Gastroesophageal sphincter (tissue), 4 donors: ENCODE measurements at regions not wholly inside any gene's neighbourhood (a gene's known extent, or its start where the extent isn't known, plus 50 kb on each side); places are given as distances from the start of the nearest gene placed in this dataset.

ENCODE experiments used
- ATAC-seq: fragments of 150-250 bp; one replicate; pipeline ENCODE4 v1.9.1; 2016; ENCODE audit warnings: mild to moderate bottlenecking, moderate library complexity
- H3K27ac ChIP-seq, 4 donors: fragments of 200-600 bp; sonication (generic) in 3 of 4; 1 replicate in 3 of 4; 2 replicates in 1 of 4; pipeline ENCODE4 v1.5.1; 2016 to 2019
- H3K27me3 ChIP-seq: fragments of 200-600 bp; sonication (generic); one replicate; pipeline ENCODE4 v1.5.1; 2019
- H3K36me3 ChIP-seq, 2 donors: fragments of 200-600 bp; sonication (generic); one replicate each; pipeline ENCODE4 v1.5.1; 2019; ENCODE audit warnings: control low read depth in 1 of 2
- H3K4me1 ChIP-seq, 3 donors: fragments of 200-600 bp; sonication (generic); 1 replicate in 2 of 3; 2 replicates in 1 of 3; pipeline ENCODE4 v1.5.1; 2016 to 2019; ENCODE audit warnings: control low read depth in 2 of 3
- H3K4me3 ChIP-seq, 2 donors: fragments of 200-600 bp; sonication (generic); one replicate each; pipeline ENCODE4 v1.5.1; 2019; ENCODE audit warnings: mild to moderate bottlenecking in 1 of 2, moderate library complexity in 1 of 2
- H3K9me3 ChIP-seq, 3 donors: fragments of 200-600 bp; sonication (generic); one replicate each; pipeline ENCODE4 v1.5.1; 2017 to 2019; ENCODE audit warnings: control low read depth in 2 of 3
- EP300 ChIP-seq: sonication (generic); formaldehyde crosslinking; IDR thresholded peaks from one replicate; pipeline ENCODE4 v1.6.1; 2017; ENCODE audit warnings: antibody characterized with exemption, mild to moderate bottlenecking
- POLR2A ChIP-seq, 2 donors: fragments of 450-650 bp; IDR thresholded peaks; one replicate each; pipeline ENCODE4 v1.6.1; 2017; ENCODE audit warnings: antibody characterized with exemption in 2 of 2, mild to moderate bottlenecking in 2 of 2, moderate library complexity in 1 of 2
- POLR2AphosphoS5 ChIP-seq: sonication (generic); formaldehyde crosslinking; IDR thresholded peaks from one replicate; pipeline ENCODE4 v1.6.1; 2017; ENCODE audit warnings: antibody characterized with exemption
- WGBS, 2 donors: methylation state at CpG; one replicate each; pipeline ENCODE4 v1.1.5; 2018; ENCODE audit warnings: low coverage in 1 of 2; 5-methylcytosine and 5-hydroxymethylcytosine counted together
- TF ChIP-seq, protein P1 (sequence below), 4 experiments: fragments of 200-600 bp in 2 of 4; fragments of 450-650 bp in 2 of 4; sonication (generic) in 1 of 4; IDR thresholded peaks; one replicate each; pipeline ENCODE4 v1.5.1; 2017 to 2019; ENCODE audit warnings: antibody characterized with exemption in 4 of 4, mild to moderate bottlenecking in 2 of 4, moderate library complexity in 2 of 4

DNA sequence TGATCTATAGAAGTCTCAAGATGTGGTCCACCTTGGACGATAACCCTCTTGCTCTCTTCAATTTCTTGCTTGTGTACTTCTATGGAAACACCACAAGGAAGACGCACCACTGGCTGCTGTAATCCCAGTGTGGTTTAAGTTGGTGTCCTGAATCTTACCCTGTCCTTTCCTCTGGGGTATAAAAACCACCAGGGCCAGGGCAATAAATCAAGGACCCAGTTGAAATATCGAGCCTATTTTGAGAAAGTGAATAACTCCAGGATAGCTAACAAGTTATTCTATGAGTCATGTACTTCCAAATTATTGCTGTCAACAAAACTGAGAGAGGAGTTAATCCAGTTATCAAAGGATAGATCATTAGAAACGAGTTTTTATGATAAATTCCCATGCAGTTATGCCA is 137.0 kb downstream of the RND3 start:
- TF ChIP-seq EP300 = no peak
- TF ChIP-seq POLR2AphosphoS5 = no peak
- TF ChIP-seq POLR2A (IDR thresholded peaks at IDR 0.05) = no peak
- TF ChIP-seq, protein P1, sequence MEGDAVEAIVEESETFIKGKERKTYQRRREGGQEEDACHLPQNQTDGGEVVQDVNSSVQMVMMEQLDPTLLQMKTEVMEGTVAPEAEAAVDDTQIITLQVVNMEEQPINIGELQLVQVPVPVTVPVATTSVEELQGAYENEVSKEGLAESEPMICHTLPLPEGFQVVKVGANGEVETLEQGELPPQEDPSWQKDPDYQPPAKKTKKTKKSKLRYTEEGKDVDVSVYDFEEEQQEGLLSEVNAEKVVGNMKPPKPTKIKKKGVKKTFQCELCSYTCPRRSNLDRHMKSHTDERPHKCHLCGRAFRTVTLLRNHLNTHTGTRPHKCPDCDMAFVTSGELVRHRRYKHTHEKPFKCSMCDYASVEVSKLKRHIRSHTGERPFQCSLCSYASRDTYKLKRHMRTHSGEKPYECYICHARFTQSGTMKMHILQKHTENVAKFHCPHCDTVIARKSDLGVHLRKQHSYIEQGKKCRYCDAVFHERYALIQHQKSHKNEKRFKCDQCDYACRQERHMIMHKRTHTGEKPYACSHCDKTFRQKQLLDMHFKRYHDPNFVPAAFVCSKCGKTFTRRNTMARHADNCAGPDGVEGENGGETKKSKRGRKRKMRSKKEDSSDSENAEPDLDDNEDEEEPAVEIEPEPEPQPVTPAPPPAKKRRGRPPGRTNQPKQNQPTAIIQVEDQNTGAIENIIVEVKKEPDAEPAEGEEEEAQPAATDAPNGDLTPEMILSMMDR (IDR thresholded peaks at IDR 0.05) = no peak
- no peaks in the 10 kb centered on the region for H3K4me1 ChIP-seq
- H3K36me3 ChIP-seq = no peaks in the 10 kb centered on the region
- 85% methylated on average over 4 of the region's 4 CpGs for WGBS, 2 donors
- H3K9me3 ChIP-seq = no peaks in the 10 kb centered on the region
- no peak overlapping the region for H3K4me3 ChIP-seq
- no peak for ATAC-seq
- H3K27me3 ChIP-seq = no peaks in the 10 kb centered on the region
- no peak overlapping the region for H3K27ac ChIP-seq

GRCh38 chr2:150346806-150347205 is 140.7 kb downstream of the RND3 start:
- TF ChIP-seq POLR2AphosphoS5 = no peak
- no peak for TF ChIP-seq EP300
- TF ChIP-seq, protein P1 (IDR thresholded peaks at IDR 0.05) = no peak
- TF ChIP-seq POLR2A (IDR thresholded peaks at IDR 0.05) = no peak
- no peaks in the 10 kb centered on the region for H3K4me1 ChIP-seq
- no peak overlapping the region for H3K4me3 ChIP-seq
- no peaks in the 10 kb centered on the region for H3K9me3 ChIP-seq
- no peak for ATAC-seq
- no peaks in the 10 kb centered on the region for H3K27me3 ChIP-seq
- WGBS, 2 donors = 87 to 95% methylated on average over 4 of the region's 4 CpGs
- no peak overlapping the region for H3K27ac ChIP-seq
- no peaks in the 10 kb centered on the region for H3K36me3 ChIP-seq

DNA sequence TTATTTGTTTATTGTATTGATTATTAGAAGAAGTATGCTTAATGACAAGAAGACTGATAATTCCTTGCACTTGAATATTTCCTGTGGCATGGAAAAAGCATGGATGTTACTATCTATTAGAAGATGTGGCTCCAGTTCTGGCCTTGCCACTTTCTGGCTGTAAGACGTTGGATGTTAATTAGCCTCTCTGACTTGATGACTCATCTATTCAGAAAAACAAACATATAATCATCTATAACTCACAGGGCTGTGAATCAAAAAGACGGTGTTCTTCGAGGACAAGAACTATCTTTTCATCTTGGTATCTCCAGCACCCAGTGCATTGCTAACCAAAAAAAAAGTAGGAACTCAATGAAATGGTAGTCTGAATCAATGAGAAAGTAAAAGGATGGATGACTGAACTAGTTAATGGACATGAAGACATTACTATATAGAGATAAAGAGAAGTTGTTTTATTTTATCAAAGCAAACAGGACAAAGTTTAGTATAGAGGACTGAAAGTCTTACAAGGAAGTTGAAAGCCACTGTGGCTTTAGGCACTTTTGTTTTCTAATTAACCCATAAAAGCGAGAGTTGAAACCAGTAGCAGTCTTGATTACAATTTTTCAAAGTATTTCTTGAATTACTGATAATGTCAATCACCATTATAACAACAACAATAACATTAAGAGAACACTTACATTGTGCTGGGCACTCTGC is 145.3 kb downstream of the RND3 start:
- Histone ChIP-seq H3K27ac (no peak overlapping the region), H3K9me3 (no peaks in the 10 kb centered on the region), H3K36me3 (no peaks in the 10 kb centered on the region), H3K27me3 (no peaks in the 10 kb centered on the region), H3K4me3 (no peak overlapping the region), H3K4me1 (peaks cover 0 to 14% (median 5%) of the 10 kb centered on the region in 3 donors)
- TF ChIP-seq POLR2AphosphoS5 (no peak), EP300 (no peak), POLR2A (IDR thresholded peaks at IDR 0.05) (no peak)
- TF ChIP-seq, protein P1 (IDR thresholded peaks at IDR 0.05) = no peak
- no peak for ATAC-seq
- 80 to 100% methylated on average over 3 to 4 of the region's 4 CpGs for WGBS, 2 donors

DNA sequence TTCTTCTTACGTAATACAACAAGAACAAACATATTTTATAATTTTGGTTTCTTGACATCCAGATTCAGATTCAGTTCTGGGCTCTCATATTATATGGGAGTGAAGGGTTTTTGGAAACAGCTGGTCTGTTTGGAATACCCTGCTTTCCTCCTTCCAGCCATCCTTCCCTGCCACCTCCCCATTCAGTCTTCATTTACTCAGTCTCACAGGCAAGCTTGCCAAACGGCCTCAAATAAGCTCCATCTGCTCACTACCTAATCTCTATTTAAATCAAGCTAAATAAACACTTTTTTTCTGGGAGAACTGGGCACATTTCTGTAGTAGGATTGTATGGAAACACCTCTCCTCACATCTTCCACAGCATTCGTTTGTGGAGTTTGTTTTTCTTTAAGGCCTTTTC is 147.5 kb downstream of the RND3 start:
- peak overlapping the region in 3 of 4 donors; percentile 22 to 36 (median 31) for H3K27ac ChIP-seq
- TF ChIP-seq, protein P1 (IDR thresholded peaks at IDR 0.05) = no peak
- TF ChIP-seq POLR2AphosphoS5 = no peak
- TF ChIP-seq POLR2A (IDR thresholded peaks at IDR 0.05) = no peak
- no peak for TF ChIP-seq EP300
- H3K36me3 ChIP-seq = no peaks in the 10 kb centered on the region
- ATAC-seq = no peak
- no peaks in the 10 kb centered on the region for H3K9me3 ChIP-seq
- H3K27me3 ChIP-seq = no peaks in the 10 kb centered on the region
- H3K4me3 ChIP-seq = no peak overlapping the region
- peaks cover 0 to 14% (median 5%) of the 10 kb centered on the region in 3 donors for H3K4me1 ChIP-seq
- 26 to 31% methylated on average over 3 of the region's 3 CpGs for WGBS, 2 donors

DNA sequence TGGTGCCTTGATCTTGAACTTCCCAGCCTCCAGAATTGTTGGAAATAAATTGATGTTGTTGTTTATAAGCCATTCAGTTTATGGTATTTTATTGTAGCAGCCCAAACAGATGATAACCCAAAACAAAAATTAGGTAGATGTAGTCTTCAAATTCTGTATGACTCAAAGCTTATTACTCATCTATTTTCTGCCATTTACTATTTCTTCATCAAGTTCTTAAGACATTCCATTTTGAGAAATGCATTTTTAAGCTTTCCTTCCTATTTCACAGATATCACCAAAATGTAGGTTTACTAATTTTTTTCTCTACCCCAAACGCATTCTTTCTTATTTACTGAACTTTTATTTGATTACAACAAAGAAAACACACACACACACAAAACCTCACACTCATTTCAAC is 148.2 kb downstream of the RND3 start:
- 83 to 100% methylated on average over 1 of the region's 1 CpG for WGBS, 2 donors

More for the DNA sequence above, 148.2 kb downstream of the RND3 start:
- H3K36me3 ChIP-seq = no peaks in the 10 kb centered on the region
- no peak overlapping the region for H3K4me3 ChIP-seq
- H3K9me3 ChIP-seq = no peaks in the 10 kb centered on the region
- H3K27ac ChIP-seq = no peak overlapping the region
- no peak for TF ChIP-seq POLR2A (IDR thresholded peaks at IDR 0.05)
- TF ChIP-seq EP300 = no peak
- no peak for TF ChIP-seq POLR2AphosphoS5
- TF ChIP-seq, protein P1 (IDR thresholded peaks at IDR 0.05) = no peak
- no peak for ATAC-seq
- H3K4me1 ChIP-seq = peaks cover 0 to 14% (median 5%) of the 10 kb centered on the region in 3 donors
- H3K27me3 ChIP-seq = no peaks in the 10 kb centered on the region
